Myocyte (in vitro differentiated cells): ENCODE measurements at regions not wholly inside any gene's neighbourhood (a gene's known extent, or its start where the extent isn't known, plus 50 kb on each side); places are given as distances from the start of the nearest gene placed in this dataset.
A peak's percentile ranks its signal among the peaks of the same experiment; 100 is the strongest.
"Not testable (repeated sequence)": the region's sequence is repeated elsewhere in the genome, so short reads cannot be mapped to it uniquely, and the experiment has no call there.

Experiments
- DNase-seq: peaks from one replicate; pipeline ENCODE4 v3.0.0-alpha.2; 2012; ENCODE audit warnings: low read depth

DNA sequence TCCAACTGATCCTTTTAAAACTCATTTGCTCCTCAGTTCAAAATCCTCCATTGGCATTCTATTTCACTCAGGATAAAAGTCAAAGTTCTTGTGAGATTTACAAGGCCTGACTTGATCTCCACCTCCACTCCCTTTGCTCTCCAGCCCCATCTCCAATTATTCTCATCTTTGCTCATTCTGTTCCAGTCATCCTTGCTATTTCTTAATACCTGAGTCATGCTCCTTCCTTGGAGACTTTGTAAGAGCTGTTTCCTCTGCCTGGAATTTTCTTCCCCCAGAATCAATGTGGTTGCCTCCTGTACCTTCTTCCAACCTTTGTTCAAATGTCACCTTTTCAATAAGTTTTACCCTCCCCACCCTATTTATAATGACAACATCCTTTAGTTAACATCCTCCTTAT lies 373.5 kb downstream of the HTR1B start:
- DNase-seq, result no peak

DNA sequence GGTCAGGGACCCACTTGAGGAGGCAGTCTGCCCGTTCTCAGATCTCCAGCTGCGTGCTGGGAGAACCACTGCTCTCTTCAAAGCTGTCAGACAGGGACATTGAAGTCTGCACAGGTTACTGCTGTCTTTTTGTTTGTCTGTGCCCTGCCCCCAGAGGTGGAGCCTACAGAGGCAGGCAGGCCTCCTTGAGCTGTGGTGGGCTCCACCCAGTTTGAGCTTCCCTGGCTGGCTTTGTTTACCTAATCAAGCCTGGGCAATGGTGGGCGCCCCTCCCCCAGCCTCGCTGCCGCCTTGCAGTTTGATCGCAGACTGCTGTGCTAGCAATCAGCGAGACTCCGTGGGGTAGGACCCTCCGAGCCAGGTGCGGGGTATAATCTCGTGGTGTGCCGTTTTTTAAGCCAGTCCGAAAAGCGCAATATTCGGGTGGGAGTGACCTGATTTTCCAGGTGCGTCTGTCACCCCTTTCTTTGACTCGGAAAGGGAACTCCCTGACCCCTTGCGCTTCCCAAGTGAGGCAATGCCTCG lies 375.4 kb downstream of the HTR1B start:
- DNase-seq, result not testable (repeated sequence)

DNA sequence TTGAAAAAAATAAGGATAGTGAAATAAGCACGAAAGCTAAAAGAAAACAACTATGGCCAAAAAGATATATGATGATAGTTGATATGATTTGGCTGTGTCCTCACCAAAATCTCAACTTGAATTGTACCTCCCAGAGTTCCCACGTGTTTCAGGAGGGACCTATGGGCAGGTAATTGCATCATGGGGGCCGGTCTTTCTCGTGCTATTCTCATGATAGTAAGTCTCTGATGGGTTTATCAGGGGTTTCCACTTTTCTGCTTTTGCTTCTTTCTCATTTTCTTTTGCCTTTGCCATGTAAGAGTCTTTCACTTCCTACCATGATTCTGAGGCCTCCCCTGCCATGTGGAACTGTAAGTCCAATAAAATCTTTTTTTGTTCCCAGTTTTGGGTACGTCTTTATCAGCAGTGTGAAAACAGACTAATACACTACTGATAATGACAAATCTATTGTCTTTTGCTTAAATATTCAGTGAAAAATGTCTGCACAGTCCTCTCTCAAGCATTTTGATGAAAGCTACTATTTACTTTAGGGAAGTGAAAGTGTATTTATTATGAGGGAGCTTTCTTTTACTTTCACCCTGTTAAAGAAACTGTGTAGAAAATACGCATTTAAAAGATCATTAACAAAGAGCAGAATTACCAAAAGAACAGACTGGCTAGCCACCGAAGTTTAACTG lies 389.1 kb downstream of the HTR1B start:
- DNase-seq, result no peak

DNA sequence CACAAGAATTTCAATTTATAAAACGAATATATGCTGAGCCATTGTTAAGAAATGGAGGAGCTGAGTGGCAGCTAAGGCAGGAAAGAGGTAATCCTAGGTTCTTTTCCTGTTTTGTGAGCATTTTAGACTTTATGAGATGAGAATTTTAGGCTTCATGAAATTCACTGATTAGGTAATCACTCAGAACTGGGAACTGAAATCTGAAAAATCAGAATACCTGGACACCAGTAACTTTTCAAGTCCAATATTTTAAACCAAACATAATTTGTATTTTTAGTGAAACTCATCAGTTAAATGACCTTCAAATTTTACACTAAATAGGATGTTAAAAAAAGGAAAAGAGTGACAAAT lies 389.9 kb downstream of the HTR1B start:
- no peak for DNase-seq

DNA sequence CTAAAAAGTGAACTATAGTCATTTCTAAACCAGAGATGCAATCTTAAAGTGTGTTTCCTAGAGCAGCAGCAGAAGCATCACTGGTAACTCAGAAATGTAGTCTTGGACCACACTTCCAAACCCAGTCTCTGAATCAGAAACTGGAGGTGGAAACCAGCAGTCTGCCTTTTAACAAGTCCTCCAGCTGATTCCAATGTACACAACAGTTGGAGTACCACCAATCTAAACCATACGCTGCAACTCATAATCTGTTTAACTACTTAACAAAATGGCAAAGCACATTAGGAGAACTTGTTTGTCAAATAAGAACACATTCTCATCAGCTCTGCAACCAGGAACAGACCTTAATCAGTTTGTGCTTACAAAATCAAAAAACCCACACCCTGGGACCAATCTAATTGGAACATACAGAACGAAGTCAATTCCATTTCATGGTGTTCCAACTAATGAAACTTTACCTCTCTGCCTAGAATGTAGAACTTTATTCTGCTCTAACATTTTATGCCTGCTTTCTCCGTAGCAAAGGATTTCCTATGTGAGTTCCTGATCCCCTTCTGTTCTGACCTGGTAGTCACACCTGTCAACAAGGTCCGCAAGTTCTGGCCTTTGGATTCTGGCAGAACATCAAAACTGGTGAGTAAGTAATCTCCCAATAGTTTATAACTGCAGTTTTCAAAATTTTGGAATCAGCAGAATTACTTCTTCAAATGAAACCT lies 390.4 kb downstream of the HTR1B start:
- no peak for DNase-seq

DNA sequence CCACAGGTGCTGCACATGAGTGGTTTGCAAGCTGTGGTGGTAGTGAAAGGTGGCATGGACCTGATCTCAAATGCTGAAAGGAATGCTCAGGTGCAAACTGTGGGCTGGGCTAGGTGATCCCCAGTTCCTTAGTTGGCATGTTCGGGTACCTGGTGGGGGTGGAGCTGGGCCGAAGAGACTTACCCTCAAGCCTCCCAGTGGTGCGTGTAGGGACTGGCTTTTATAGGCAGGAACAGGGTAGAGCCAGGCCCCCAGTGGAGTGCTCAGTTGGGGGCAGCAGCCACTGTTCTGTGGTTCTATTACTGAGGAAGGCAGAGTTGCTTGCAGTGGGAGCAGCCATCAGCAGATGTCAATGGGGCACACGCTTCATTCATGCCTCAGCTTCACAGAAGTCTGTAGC lies 399.8 kb downstream of the HTR1B start:
- no peak for DNase-seq

DNA sequence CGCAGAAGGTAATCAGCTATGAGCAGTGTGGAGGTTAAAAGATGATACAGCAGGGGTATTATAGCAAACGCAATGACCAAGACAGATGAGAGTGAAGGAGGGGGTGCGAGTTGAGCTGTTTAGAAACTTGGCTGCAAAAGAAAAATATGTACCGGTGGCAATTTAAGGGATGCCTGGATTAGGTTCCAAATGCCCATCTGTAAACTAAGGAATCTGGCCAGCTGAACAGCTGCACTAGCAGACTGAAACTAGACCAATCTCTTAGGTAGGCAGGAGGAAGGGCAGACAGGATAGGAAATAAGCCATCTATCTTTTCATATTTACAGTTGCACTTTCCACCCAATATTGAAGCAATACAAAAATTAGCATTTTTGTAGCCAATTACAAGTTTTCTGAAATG lies 407.6 kb downstream of the HTR1B start:
- DNase-seq, result peak; percentile 50

DNA sequence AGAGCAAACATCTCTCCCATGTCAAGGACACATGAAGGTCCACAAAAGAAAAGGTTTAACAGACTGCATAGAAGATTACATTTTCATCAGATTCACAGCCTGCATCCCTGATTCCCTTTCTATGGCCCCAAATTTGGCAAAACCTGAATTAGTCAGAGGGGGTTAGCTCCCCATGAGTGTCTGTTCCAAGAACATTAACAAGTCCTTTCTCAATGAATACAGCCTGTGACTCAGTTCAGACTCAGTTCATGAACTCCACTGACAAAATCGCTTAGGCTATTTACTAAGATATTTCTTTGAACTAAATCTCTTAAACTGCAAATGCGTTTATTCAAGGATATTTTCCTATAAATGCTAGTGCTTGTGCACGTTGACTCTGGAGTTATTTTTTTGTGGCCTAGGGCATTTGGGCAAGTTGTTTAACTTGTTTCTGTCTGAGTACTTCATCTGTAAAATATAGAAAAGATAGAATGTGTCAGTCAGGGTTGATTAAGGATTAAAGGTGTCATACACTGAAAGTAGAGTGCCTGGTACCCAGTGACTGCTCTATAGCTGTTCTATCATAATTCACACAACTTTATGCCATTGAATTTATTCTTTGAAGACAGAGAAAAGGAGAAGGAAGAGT lies 422.6 kb downstream of the HTR1B start:
- DNase-seq, result no peak

DNA sequence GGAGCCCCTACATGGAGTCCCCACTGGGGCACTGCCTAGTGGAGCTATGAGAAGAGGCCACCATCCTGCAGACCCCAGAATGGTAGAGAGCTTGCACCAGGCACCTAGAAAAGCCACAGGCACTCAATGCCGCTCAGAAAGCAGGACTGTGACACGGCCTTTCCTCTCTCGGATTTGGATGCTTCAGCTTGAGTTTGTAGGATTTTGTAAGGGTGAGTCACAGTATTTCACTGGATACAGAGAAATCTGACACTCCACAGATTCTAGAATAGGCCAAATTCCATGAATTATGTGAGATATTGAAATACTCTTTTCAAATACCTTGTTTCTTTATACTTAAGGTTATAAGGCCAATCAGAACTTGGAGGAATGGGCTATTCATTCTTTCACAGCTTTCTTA lies 424.5 kb downstream of the HTR1B start:
- DNase-seq, result peak; percentile 59

DNA sequence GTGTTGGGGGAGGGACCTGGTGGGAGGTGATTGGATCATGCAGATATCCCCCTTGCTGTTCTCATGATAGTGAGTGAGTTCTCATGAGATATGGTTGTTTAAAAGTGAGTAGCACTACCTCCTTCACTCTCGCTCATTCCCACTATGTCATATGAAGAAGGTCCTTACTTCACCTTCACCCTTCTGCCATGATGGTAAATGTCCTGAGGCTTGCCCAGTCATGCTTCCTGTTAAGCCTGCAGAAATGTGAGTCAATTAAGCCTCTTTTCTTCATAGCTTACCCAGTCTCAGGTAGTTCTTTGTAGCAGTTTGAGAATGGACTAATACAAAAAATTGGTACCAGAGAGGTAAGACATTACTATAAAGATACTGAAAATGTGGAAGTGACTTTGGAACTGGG lies 425.9 kb downstream of the HTR1B start:
- no peak for DNase-seq

DNA sequence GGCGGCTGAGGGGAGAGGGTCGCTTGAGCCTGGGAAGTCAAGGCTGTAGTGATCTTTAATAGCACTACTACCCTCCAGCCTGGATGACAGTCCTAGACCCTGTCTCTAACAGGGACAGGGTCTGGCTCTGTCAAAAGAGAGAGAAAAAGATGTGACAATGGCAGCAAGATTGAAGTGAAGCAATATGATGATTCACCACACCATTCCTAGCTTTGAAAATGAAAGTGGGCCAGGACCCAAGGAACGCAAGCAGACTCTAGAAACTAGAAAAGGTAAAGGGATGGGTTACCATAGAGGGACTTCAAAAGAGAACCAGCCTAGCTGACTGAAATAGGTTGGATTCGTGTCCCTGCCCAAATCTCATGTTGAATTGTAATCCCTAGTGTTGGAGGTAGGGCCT lies 426.9 kb downstream of the HTR1B start:
- DNase-seq, result no peak

DNA sequence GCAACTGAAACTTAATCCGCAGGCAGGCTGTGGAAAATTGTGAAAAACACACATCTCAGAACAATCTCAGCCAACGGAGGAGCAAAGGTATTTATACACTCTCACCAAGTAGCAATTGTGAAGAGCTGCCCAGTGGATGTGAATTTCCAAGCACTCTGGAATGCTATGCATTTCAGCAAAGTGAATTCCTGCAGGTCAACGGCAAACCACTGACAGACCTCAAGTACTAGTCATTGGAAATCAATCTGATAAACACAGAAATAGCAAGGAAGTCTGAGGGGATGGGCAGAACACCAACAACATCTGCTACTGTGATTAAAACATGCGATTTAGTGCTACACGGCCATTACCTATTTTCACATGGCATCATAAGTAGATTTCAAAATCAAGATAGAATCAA lies 429.1 kb downstream of the HTR1B start:
- peak; percentile 96 for DNase-seq

DNA sequence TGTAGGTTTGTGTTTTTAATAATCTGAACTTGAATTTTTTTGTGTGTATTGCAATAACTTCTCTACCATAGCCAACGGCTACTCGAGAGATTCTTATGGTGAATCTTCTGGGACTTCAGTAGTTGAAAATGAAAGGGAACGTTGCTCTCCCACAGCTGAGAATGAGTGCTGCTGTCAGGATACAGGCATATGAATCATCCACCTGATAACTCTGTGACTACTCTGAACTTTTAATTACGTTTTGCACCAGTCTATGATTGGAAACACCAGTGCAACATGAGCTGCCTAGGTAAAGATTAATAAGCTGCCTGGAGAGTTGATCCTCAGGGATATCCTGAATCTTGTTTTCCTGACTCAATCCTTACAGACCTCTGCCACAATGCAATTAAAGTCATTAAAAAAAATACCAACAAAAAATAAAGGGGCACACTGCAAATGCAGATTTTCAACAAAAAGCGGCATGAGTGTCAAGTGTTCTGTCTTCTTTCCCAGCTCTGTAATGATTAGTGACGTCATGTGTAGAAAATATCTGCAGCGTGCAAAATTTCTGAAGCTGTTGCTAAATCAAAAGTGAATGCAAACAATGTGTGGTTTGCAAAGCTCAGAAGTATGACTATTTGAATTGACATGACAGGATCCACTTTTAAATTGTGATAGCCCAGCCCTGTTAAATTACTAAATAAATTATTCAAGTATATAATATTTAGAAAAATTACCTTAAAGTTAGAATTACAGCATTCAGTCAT lies 432.2 kb downstream of the HTR1B start:
- peak; percentile 16 for DNase-seq

DNA sequence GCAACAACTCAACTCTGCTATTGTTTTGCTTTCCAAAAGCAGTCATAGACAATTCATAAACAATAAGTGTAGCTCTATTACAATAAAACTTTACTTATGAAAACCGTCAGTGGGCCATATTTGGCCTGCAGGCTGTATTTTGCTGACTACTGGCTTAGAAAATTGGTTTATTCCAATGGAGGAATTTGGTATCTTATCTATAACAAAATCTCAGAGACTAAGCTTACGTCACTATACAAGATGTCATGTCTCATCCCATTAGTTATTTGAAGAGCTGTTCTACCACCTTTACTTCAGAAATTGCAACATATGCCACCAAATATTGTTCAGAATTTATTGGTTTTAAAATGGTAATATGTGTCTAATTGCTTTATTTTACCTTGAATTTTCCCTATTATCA lies 436.9 kb downstream of the HTR1B start:
- DNase-seq, result no peak

DNA sequence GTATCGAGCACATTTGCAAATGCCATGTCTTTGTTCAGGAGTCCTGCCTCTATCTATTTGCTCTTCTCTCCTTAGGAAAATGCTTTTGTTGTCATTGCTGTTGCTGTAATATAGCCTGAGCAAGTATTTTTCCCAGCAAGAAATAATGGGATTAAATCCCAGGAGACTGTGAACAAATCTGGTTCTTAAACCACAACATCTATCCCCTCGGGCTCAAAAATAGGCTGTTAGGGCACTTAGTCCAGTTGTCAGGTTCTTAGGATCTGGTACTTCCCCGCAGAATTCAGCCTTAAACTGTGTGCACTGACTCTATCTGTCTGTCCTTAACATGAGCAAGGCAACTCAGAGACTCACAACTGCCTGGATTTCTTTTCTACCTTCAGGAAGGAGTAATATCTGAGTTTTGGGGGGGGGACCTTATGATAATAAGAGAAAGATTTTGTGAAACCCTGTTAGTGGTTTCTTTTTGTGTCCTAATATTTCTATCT lies 437.5 kb downstream of the HTR1B start:
- DNase-seq, result peak; percentile 43

DNA sequence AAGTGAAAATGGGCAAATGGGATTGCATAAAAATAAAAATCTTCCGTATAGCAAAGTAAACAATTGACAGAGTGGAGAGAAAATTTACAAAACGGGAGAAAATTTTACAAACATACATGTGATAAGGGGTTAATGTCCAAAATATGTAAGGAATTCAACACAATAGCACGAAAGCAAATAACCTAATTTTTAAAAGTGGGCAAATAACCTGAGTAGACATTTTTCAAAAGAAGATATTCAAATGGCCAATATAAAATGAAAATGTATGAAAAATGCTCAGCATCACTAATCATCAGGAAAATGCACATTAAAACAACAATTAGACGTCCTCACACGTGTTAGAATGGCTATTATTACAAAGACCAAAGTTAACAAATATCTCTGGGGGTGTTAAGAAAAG lies 441.5 kb downstream of the HTR1B start:
- no peak for DNase-seq

DNA sequence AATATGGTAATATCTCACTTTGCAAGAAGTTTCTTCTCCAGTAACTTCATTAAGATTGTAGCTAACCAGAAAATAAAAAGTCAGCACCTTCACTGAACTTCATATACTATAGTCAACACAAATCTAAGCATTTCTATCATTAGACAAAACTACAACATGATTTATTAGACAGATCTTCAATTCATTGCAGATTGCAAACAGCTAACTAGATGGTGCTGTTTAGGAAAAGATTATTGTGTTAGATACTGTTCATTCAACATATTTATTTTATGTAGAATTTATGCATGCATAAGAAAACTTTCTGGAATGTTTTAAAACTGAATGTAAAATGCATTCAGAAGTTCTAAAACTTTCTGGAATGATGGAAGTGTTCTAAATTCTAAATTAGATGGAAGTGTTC lies 442.1 kb downstream of the HTR1B start:
- no peak for DNase-seq

DNA sequence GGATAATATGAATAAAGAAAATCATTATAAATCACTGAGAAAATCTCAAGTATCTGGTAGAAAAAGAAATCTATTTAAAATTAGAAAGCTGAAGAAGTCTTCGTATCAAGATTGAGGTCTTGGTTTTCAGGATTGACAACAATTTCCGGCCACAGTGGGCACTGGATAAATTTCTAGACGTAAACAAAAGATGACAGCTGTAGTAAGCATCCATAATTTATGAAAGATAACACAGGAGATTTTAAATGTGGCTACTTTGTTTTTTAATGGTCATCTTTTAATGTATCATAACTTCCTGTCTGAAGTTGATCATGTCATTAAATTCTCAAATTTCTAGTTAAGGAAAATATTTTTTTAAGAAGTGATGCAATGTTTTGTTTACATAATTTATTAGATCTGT lies 444.2 kb downstream of the HTR1B start:
- peak; percentile 45 for DNase-seq

DNA sequence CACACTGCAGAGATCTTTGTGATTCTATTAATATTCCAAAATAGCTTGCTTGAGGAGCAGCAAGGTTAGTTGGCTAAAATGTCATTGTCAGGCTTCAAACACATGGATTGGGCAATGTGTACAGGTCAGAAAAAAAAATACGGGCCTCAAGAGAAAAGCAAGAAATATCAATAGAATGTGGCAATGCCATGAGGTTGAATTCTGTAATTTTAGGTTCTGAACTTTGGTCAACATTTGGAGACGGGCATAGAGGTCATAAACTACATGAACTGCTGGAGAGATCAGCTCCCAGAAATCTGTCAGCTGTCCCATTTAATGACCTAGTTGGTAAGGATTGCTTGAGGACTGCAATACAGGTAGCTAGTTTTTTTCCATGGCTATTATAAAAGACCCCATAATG lies 445.8 kb downstream of the HTR1B start:
- DNase-seq, result no peak

DNA sequence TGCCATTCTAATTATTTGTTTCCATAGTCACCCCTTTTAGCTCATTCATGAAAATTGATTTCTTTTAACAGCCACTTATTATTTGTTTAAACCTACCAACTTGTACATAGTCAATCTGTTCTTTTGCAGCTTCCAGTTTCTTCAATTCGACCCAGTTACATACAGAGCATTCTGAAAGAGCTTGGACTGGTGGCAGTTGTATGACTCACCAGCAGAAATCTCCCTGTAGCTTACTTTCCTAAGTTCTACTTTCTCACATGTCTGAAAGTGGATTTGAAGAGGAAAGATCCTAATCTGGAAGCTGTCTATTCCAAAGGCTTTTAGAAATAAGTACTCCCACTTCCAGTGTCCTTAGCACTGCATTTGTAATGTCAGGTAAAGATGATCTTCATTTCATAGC lies 447.9 kb downstream of the HTR1B start:
- peak; percentile 59 for DNase-seq

DNA sequence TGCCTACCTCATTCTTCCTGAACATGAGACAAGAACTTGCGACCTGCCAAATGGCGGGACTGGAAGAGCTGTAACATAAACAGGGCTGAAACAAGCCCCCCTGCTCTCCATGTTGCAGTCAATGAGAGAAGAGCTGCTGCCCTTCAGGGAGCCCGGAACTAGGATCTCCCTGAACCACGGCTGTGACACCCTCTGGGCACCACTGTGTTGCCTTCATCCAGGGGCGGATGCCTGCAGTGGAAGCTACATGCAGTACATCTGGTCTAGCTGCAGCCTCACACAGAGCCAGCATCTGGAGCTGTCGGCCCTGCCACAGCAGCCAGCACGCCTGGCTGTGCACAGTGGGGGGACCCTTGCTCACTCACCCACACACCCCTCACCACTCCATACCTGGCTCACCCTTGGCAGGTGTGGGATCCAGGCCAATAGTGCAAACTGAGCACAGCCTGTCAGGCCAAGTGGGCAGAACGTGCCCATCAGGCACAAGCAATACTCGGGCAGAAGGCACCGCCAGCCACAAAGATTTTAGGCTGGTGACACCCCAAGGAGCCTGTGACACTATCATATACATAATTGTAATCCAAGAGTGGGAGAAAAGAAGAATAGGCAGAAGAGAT lies 451.3 kb downstream of the HTR1B start:
- DNase-seq, result no peak
